Lower leg skin (tissue), 4 donors: ENCODE measurements at regions not wholly inside any gene's neighbourhood (a gene's known extent, or its start where the extent isn't known, plus 50 kb on each side); places are given as distances from the start of the nearest gene placed in this dataset.
"Not testable (repeated sequence)": the region's sequence is repeated elsewhere in the genome, so short reads cannot be mapped to it uniquely, and the experiment has no call there.

Experiments used
- DNase-seq, 2 donors: peaks; one replicate each; pipeline ENCODE4 v3.0.0-alpha.2; 2019; ENCODE audit warnings: low spot score in 2 of 2
- H3K4me3 ChIP-seq: fragments of 200-600 bp; sonication (generic); 2 replicates; pipeline ENCODE4 v1.5.1; 2017; ENCODE audit warnings: mild to moderate bottlenecking, low read depth; ENCODE audit not compliant: poor library complexity, severe bottlenecking
- CTCF ChIP-seq, 3 donors: fragments of 450-650 bp; IDR thresholded peaks; one replicate each; pipeline ENCODE4 v1.5.1; 2016; ENCODE audit warnings: antibody characterized with exemption in 3 of 3, mild to moderate bottlenecking in 3 of 3, moderate library complexity in 2 of 3
- POLR2A ChIP-seq, 2 donors: fragments of 450-650 bp; IDR thresholded peaks; one replicate each; pipeline ENCODE4 v1.6.1; 2016 to 2017; ENCODE audit warnings: antibody characterized with exemption in 2 of 2, mild to moderate bottlenecking in 1 of 2, moderate library complexity in 1 of 2
- WGBS, 2 donors: methylation state at CpG; one replicate each; pipeline ENCODE4 v1.1.5; 2018; 5-methylcytosine and 5-hydroxymethylcytosine counted together
- intact Hi-C: fragments of 100-400 bp; cut with DNase I; formaldehyde crosslinking; loops from one replicate; pipeline ENCODE4 v1.15.0; 2023; ENCODE audit warnings: low total_unique reads

DNA sequence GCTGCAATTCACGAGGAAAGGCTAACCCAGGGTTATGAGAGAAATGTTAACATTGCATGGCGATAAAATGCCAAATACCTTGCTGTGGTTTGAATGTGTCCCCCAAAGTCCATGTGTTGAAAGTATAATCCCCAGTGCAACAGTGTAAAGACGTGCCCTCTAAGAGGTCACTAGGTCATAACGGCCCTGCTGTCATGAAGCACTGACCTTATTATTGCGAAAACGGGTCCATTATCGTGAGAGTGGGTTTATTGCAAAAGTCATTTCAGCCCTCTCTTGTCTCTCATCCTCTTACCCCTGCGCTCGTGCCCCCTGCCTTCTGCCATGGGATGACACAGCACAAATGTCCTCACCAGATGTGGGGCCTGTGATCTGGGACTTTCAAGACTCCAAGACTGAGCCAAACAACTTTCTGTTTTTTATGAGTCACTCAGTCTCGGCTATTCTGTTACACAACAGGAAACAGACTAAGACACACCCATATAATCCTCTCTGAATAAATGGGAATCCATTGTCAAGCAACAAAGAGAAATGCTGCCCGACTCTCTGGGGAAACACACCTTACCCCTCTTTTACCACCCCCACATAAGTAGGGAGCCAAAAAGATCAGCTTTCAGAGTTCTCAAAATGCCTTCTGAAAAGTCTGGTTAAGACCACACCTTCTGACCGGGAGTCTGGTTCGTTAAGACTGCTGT lies 73.1 kb upstream of the UCN3 start:
- WGBS, 2 donors = 36% methylated on average over 13 of the region's 13 CpGs
- intact Hi-C loops = no loop called here
- peak; percentile 86 to 93 for DNase-seq
- H3K4me3 ChIP-seq = no peak overlapping the region
- TF ChIP-seq POLR2A (IDR thresholded peaks at IDR 0.05) (no peak), CTCF (IDR thresholded peaks at IDR 0.05) (no peak)

DNA sequence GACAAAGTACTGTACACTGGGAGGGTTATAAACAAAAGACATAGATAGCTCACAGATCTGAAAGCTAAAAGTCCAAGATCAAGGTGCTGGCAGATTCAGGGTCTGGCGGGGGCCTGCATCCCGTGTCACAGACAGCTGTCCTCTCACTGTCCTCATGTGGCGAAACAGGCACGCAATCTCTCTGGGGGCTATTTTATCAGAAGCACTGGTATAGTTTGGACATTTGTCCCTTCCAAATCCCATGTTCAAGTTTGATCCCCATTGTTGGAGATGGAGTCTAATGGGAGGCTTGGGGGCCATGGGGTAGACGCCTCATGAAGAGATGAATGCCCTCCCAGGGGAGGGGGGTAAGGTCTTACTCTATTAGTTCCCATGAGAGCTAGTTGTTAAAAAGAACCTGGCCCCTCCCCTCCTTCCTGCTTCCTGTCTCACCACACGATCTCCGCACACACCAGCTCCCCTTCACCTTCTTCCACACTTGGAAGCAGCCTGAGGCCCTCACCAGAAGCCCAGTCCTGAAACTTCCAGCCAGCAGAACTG lies 72.5 kb upstream of the UCN3 start:
- no peak for DNase-seq
- intact Hi-C loops = no loop called here
- H3K4me3 ChIP-seq = no peak overlapping the region
- TF ChIP-seq POLR2A (IDR thresholded peaks at IDR 0.05) (no peak), CTCF (IDR thresholded peaks at IDR 0.05) (no peak)
- WGBS, 2 donors = 65 to 74% methylated on average over 7 of the region's 7 CpGs

DNA sequence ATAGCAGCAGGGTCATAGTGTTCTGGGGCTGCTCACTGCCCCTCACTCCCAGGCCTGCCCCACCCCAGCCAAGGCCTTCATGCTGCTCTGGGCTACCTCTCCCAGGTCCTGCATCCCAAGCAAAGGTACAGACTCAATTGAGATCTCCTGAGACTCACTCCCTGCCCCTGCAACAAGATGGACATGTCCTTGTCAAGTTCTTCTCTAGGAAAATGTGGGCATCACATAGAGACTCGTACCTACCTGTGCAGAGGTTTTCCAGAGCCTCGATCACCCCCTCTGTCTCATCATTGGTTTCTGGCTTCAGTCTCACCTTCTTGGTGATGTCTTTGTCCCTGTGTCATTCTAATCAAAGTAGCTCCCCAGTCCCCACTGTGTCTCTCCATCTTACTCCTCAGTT lies 71.8 kb upstream of the UCN3 start:
- H3K4me3 ChIP-seq, DNase-seq, intact Hi-C loops: not testable (repeated sequence)
- 97% methylated on average over 2 of the region's 2 CpGs for WGBS, 2 donors

- H3K4me3 ChIP-seq = no peak overlapping the region
- TF ChIP-seq CTCF (IDR thresholded peaks at IDR 0.05) (no peak), POLR2A (IDR thresholded peaks at IDR 0.05) (no peak)
- peak in 1 of 2 donors; percentile 88 for DNase-seq
- intact Hi-C loops = no loop called here
- WGBS, 2 donors = 71 to 74% methylated on average over 14 to 15 of the region's 15 CpGs
These were observed 70.8 kb upstream of the UCN3 start for GRCh38 chr10:5293691-5294550.

DNA sequence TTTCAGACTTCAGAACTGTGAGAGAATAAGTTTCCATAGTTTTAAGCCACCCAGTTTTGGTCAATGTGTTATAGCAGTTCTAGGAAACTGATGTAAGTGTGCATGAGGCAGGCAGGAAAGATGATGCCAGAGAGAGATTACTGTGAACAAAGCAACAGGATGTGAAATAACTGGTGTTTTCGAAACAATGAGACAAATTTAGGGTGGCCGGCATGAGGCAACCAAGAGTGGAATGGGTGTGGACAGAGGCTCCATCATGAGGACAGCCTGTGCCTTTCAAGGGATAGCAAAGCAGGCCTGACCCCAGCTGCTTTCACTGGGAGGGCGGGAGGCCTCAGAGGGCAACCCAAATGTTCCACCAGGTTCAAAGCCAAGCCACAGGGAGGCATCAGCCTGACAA lies 67.3 kb upstream of the UCN3 start:
- peak; percentile 77 to 90 for DNase-seq
- WGBS, 2 donors = 56 to 70% methylated on average over 3 of the region's 3 CpGs
- intact Hi-C loops = no loop called here
- TF ChIP-seq CTCF (IDR thresholded peaks at IDR 0.05) (no peak), POLR2A (IDR thresholded peaks at IDR 0.05) (no peak)
- no peak overlapping the region for H3K4me3 ChIP-seq

DNA sequence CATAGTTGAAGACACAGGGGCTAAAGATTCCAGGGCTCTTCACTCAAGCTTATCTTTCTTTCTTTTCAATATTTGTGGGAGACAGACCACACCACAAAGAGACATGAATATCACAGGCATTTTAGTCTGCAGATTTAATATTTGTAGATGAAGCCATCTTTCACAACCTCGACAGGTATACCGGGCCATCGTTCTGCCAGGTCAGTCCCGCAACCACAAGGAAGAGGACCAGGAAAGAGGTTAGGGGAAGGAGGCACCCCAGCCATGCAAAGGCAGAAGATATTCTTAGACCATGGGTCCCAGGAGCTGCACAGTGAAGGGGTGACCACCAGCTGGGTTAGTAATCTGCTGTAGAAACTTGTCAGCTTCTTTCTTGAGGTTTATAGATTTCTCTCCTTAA lies 66.8 kb upstream of the UCN3 start:
- WGBS, 2 donors = 93 to 95% methylated on average over 4 of the region's 4 CpGs
- TF ChIP-seq POLR2A (IDR thresholded peaks at IDR 0.05) (no peak), CTCF (IDR thresholded peaks at IDR 0.05) (no peak)
- no peak for DNase-seq
- intact Hi-C loops = no loop called here
- H3K4me3 ChIP-seq = no peak overlapping the region
